MCF 10A (cell line): ENCODE measurements at regions not wholly inside any gene's neighbourhood (a gene's known extent, or its start where the extent isn't known, plus 50 kb on each side); places are given as distances from the start of the nearest gene placed in this dataset.

Source experiments
- BruUV-seq: library from RNA; stranded (reverse); fragments of 400-500 nt; replicated peaks from 2 replicates; lab custom pipeline; 2021; lab: Mats Ljungman, UMichigan
- CTCF ChIA-PET: fragments of 300-600 bp; sonication (Branson Sonifier 250); formaldehyde crosslinking; extraction: SDS; loops from one replicate; lab custom pipeline; 2021; ENCODE audit warnings: antibody characterized with exemption, inconsistent platforms; lab: Yijun Ruan, JAX
- POLR2A ChIA-PET: fragments of 300-600, 350-650 bp; sonication (Branson Sonifier 250); formaldehyde crosslinking; extraction: SDS; loops from one replicate; lab custom pipeline; 2020; ENCODE audit warnings: antibody characterized with exemption, inconsistent platforms; lab: Yijun Ruan, JAX
- DNase-seq: peaks from one replicate; pipeline ENCODE4 v3.0.0-alpha.2; 2018; ENCODE audit not compliant: unreplicated experiment
- H3K27ac Mint-ChIP-seq: one replicate; pipeline ENCODE4 v1.8.0; 2022; ENCODE audit warnings: mild to moderate bottlenecking, low read depth, mixed read lengths; ENCODE audit not compliant: unreplicated experiment
- H3K27me3 Mint-ChIP-seq: one replicate; pipeline ENCODE4 v1.8.0; 2022; ENCODE audit warnings: mixed read lengths; ENCODE audit not compliant: insufficient read depth, unreplicated experiment
- H3K36me3 Mint-ChIP-seq: one replicate; pipeline ENCODE4 v1.8.0; 2022; ENCODE audit warnings: mild to moderate bottlenecking, moderate library complexity, mixed read lengths; ENCODE audit not compliant: insufficient read depth, unreplicated experiment
- H3K4me1 Mint-ChIP-seq: one replicate; pipeline ENCODE4 v1.8.0; 2022; ENCODE audit warnings: mixed read lengths; ENCODE audit not compliant: insufficient read depth, unreplicated experiment
- H3K4me3 Mint-ChIP-seq: one replicate; pipeline ENCODE4 v1.8.0; 2022; ENCODE audit warnings: mild to moderate bottlenecking, moderate library complexity, mixed read lengths; ENCODE audit not compliant: unreplicated experiment
- H3K9me3 Mint-ChIP-seq: one replicate; pipeline ENCODE4 v1.8.0; 2022; ENCODE audit warnings: mixed read lengths; ENCODE audit not compliant: unreplicated experiment
- intact Hi-C: fragments of 100-400 bp; cut with micrococcal nuclease; formaldehyde crosslinking; loops from 2 replicates; pipeline ENCODE4 v1.14.1; 2022
- TF ChIP-seq, protein P1 (sequence below): fragments of 200-600 bp; IDR thresholded peaks from one replicate; pipeline ENCODE4 v1.8.0; 2022; ENCODE audit warnings: antibody characterized with exemption, mild to moderate bottlenecking; ENCODE audit not compliant: unreplicated experiment

DNA sequence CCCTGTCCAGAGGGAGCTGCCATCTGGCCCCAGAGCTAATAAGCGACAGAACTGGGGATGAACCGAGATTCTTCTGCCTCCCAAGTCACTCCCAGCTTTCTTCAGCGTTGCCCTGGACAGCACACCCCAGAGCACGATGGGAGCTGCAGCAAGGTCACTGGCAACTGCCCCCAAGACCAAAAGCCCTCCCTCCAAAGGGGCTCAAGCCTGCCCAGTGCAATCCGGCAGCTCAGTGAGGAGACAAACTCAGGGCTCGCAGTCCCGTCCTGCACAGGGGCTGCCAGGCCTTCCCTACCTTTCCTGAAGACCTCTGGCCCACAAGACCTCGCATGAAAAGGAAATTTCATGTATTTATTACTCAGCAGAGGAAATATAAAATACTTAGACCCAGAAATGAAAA lies 174.8 kb downstream of the BCOR start:
- intact Hi-C loops, result no loop called here
- H3K27ac Mint-ChIP-seq, result no peak overlapping the region
- ChIA-PET POLR2A (no interaction called here), CTCF (no interaction called here)
- H3K36me3 Mint-ChIP-seq, result no peaks in the 10 kb centered on the region
- TF ChIP-seq, protein P1, sequence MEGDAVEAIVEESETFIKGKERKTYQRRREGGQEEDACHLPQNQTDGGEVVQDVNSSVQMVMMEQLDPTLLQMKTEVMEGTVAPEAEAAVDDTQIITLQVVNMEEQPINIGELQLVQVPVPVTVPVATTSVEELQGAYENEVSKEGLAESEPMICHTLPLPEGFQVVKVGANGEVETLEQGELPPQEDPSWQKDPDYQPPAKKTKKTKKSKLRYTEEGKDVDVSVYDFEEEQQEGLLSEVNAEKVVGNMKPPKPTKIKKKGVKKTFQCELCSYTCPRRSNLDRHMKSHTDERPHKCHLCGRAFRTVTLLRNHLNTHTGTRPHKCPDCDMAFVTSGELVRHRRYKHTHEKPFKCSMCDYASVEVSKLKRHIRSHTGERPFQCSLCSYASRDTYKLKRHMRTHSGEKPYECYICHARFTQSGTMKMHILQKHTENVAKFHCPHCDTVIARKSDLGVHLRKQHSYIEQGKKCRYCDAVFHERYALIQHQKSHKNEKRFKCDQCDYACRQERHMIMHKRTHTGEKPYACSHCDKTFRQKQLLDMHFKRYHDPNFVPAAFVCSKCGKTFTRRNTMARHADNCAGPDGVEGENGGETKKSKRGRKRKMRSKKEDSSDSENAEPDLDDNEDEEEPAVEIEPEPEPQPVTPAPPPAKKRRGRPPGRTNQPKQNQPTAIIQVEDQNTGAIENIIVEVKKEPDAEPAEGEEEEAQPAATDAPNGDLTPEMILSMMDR, result no peak
- H3K27me3 Mint-ChIP-seq, result peaks cover 46% of the 10 kb centered on the region
- H3K4me3 Mint-ChIP-seq, result no peak overlapping the region
- no peaks in the 10 kb centered on the region for H3K9me3 Mint-ChIP-seq
- BruUV-seq, result no TSS peak
- no peaks in the 10 kb centered on the region for H3K4me1 Mint-ChIP-seq
- DNase-seq, result no peak

DNA sequence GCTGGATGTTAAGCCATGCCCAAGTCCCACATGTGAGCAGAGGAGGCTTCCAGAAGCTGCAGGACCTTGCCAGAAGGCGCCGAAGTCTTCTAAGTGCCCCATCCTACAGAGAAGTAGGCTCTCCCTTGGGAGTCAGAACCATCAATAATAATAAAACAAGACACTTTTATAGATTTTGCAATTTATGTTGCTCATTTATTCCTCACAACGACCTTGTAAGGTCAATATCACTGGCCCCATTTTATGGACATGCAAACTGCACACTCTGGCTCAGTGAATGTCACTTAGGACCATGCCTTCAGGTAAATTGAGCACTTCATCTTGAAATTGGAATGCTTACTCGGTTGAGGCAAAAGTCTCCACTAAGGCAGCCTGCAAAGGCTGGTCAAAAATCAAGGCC lies 170.4 kb downstream of the BCOR start:
- H3K4me1 Mint-ChIP-seq, result peaks cover 14% of the 10 kb centered on the region
- no peaks in the 10 kb centered on the region for H3K36me3 Mint-ChIP-seq
- DNase-seq, result no peak
- ChIA-PET CTCF (no interaction called here), POLR2A (no interaction called here)
- TF ChIP-seq, protein P1, result no peak
- H3K4me3 Mint-ChIP-seq, result no peak overlapping the region
- H3K27ac Mint-ChIP-seq, result no peak overlapping the region
- intact Hi-C loops, result no loop called here
- H3K9me3 Mint-ChIP-seq, result no peaks in the 10 kb centered on the region
- no TSS peak for BruUV-seq
- H3K27me3 Mint-ChIP-seq, result peaks cover 30% of the 10 kb centered on the region

DNA sequence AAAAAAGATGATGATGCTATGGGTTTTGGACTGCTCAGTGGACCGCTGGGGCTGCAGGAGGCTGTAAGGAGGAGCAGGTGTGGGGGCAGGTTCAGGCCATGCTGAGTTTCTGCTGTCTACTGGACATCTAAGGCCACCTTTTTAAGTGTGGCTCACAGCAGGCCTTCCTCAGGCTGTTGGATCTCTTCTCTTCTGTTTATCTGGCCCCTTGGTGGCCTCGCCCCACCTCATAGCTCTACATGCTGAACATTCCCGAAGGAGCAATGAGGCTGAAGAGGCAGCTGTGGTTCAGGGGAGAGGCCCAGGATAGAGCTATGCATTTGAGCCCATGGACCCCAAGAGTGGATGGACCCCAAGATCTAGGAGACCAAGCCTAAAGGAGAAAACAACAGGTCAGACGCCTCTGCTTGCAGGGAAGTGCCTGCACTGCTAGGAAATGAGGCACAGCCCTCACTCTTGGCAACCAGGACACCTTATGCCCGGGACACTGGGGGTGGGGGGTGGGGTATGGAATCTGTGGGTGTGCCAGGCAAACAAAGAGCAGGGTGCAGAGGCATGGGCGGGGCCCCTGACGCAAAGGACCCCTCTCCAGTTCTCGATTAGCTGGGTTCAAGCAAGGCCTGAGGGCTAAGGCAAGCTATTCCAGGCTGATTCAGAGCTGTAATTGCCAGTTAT lies 168.9 kb downstream of the BCOR start:
- ChIA-PET CTCF (interaction anchor here (0.6 kb wide), 1 partner anchor 1310 kb away, joined by 3 read pairs; no protein-coding TSS in a partner anchor), POLR2A (interaction anchor here (0.6 to 0.9 kb wide), 2 partner anchors 37 to 65 kb away, joined by 3 to 6 read pairs; no protein-coding TSS in a partner anchor)
- TF ChIP-seq, protein P1, result no peak
- no peaks in the 10 kb centered on the region for H3K9me3 Mint-ChIP-seq
- peaks cover 24% of the 10 kb centered on the region for H3K27me3 Mint-ChIP-seq
- no peaks in the 10 kb centered on the region for H3K36me3 Mint-ChIP-seq
- peak overlapping the region; percentile 59 for H3K27ac Mint-ChIP-seq
- H3K4me3 Mint-ChIP-seq, result no peak overlapping the region
- BruUV-seq, result no TSS peak
- peak; percentile 51 for DNase-seq
- peaks cover 14% of the 10 kb centered on the region for H3K4me1 Mint-ChIP-seq
- intact Hi-C loops, result no loop called here

DNA sequence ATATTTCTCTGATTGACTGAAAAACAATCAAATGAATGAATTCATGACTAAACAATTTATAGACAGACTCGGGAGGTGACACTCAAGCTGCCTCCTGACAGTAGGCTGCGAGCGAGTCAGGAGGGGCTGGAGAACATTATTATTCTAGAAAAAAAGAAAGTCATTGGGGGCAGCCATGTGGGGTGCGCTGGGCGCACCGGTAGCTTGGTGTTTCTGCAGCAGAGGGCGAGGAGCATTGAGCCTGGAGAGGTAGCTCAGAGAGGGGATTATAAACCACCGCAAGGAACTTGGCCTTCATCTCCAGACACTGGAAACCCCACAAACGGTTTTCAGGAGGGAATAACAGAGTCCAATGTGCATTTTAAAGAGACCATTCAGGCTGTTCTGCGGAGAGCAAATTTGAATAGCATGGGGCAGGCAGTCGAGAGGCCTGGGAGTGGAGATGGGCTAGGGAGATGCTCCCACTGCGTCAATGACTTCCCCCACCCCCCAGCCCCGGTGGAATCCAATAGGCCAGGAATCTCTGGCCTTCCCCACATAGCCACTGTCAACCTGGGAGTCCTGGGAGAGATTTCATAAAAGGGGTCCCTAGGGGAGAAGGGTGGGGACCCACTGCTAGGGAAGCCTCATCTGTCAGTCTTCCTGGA lies 168.3 kb downstream of the BCOR start:
- H3K27me3 Mint-ChIP-seq, result peaks cover 22% of the 10 kb centered on the region
- ChIA-PET CTCF (no interaction called here), POLR2A (interaction anchor here (0.9 kb wide), 1 partner anchor 38 kb away, joined by 3 read pairs; no protein-coding TSS in a partner anchor)
- H3K36me3 Mint-ChIP-seq, result no peaks in the 10 kb centered on the region
- BruUV-seq, result no TSS peak
- no peak for DNase-seq
- H3K4me1 Mint-ChIP-seq, result peaks cover 14% of the 10 kb centered on the region
- H3K27ac Mint-ChIP-seq, result peak overlapping the region; percentile 59
- H3K4me3 Mint-ChIP-seq, result no peak overlapping the region
- no peaks in the 10 kb centered on the region for H3K9me3 Mint-ChIP-seq
- TF ChIP-seq, protein P1, result no peak
- intact Hi-C loops, result no loop called here
